Neural progenitor cell (in vitro differentiated cells): ENCODE measurements at regions not wholly inside any gene's neighbourhood (a gene's known extent, or its start where the extent isn't known, plus 50 kb on each side); places are given as distances from the start of the nearest gene placed in this dataset.

ENCODE experiments used
- EZH2 ChIP-seq: fragments of 200-600 bp; sonication (generic); IDR thresholded peaks from 2 replicates; pipeline ENCODE4 v1.6.1; 2017; ENCODE audit warnings: antibody characterized with exemption, mild to moderate bottlenecking, moderate library complexity
- TF ChIP-seq, protein P1 (sequence below): fragments of 200-600 bp; sonication (generic); IDR thresholded peaks from 2 replicates; pipeline ENCODE4 v1.5.1; 2017; ENCODE audit warnings: antibody characterized with exemption, mild to moderate bottlenecking

DNA sequence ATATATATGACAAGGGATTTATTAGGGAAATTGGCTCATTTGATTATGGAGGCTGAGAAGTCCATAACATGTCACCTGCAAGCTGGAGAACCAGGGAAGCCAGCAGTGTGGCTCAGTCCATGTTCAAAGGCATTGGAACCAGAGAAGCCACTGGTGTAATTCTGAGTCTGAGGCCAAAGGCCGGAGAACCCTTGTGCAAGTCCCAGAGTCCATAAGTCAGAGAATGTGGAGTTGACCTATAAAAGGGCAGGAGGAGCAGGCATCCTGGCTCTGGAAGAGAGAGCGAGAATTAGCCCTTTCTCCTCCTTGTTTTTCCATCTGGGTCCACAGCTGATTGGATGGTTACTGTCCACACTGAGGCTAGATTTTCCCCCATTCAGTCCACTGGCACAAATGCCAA is 319.8 kb downstream of the IGSF11 start:
- TF ChIP-seq, protein P1, sequence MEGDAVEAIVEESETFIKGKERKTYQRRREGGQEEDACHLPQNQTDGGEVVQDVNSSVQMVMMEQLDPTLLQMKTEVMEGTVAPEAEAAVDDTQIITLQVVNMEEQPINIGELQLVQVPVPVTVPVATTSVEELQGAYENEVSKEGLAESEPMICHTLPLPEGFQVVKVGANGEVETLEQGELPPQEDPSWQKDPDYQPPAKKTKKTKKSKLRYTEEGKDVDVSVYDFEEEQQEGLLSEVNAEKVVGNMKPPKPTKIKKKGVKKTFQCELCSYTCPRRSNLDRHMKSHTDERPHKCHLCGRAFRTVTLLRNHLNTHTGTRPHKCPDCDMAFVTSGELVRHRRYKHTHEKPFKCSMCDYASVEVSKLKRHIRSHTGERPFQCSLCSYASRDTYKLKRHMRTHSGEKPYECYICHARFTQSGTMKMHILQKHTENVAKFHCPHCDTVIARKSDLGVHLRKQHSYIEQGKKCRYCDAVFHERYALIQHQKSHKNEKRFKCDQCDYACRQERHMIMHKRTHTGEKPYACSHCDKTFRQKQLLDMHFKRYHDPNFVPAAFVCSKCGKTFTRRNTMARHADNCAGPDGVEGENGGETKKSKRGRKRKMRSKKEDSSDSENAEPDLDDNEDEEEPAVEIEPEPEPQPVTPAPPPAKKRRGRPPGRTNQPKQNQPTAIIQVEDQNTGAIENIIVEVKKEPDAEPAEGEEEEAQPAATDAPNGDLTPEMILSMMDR, result no peak
- no peak for TF ChIP-seq EZH2
